HEK293T (cell line): ENCODE measurements at regions not wholly inside any gene's neighbourhood (a gene's known extent, or its start where the extent isn't known, plus 50 kb on each side); places are given as distances from the start of the nearest gene placed in this dataset.

ENCODE experiments used
- ARNT ChIP-seq: fragments of 450-650 bp; IDR thresholded peaks from 2 replicates; pipeline ENCODE4 v1.6.1; 2017; ENCODE audit warnings: mild to moderate bottlenecking
- BHLHE40 ChIP-seq: fragments of 450-650 bp; IDR thresholded peaks from 2 replicates; pipeline ENCODE4 v1.6.1; 2016; ENCODE audit warnings: mild to moderate bottlenecking, moderate library complexity, borderline replicate concordance
- ELF4 ChIP-seq: fragments of 450-650 bp; IDR thresholded peaks from 2 replicates; pipeline ENCODE4 v1.6.1; 2017; ENCODE audit warnings: antibody characterized with exemption
- FOXA1 ChIP-seq: fragments of 450-650 bp; IDR thresholded peaks from 2 replicates; pipeline ENCODE4 v1.6.1; 2016; ENCODE audit warnings: mild to moderate bottlenecking
- FOXK2 ChIP-seq: fragments of 450-650 bp; IDR thresholded peaks from 2 replicates; pipeline ENCODE4 v1.6.1; 2016; ENCODE audit warnings: mild to moderate bottlenecking
- HDGF ChIP-seq: fragments of 450-650 bp; IDR thresholded peaks from 2 replicates; pipeline ENCODE4 v1.6.1; 2017; ENCODE audit warnings: antibody characterized with exemption, borderline replicate concordance
- LEF1 ChIP-seq: fragments of 450-650 bp; IDR thresholded peaks from 2 replicates; pipeline ENCODE4 v1.6.1; 2017; ENCODE audit warnings: mild to moderate bottlenecking, borderline replicate concordance
- NFRKB ChIP-seq: fragments of 450-650 bp; IDR thresholded peaks from 2 replicates; pipeline ENCODE4 v1.6.1; 2016; ENCODE audit warnings: mild to moderate bottlenecking, moderate library complexity
- SP1 ChIP-seq: fragments of 450-650 bp; IDR thresholded peaks from 2 replicates; pipeline ENCODE4 v1.6.1; 2017
- SUZ12 ChIP-seq: fragments of 450-650 bp; IDR thresholded peaks from 2 replicates; pipeline ENCODE4 v1.6.1; 2016; ENCODE audit warnings: mild to moderate bottlenecking
- TARDBP ChIP-seq: fragments of 450-650 bp; IDR thresholded peaks from 2 replicates; pipeline ENCODE4 v1.6.1; 2016
- ZNF384 ChIP-seq: fragments of 450-650 bp; IDR thresholded peaks from 2 replicates; pipeline ENCODE4 v1.6.1; 2016

- no peak for TF ChIP-seq LEF1
- no peak for TF ChIP-seq TARDBP
- TF ChIP-seq SUZ12 = no peak
- TF ChIP-seq SP1 = no peak
- no peak for TF ChIP-seq BHLHE40
- no peak for TF ChIP-seq ELF4
- TF ChIP-seq FOXK2 = no peak
- TF ChIP-seq FOXA1 = no peak
- no peak for TF ChIP-seq NFRKB
- no peak for TF ChIP-seq HDGF
- TF ChIP-seq ARNT = no peak
- no peak for TF ChIP-seq ZNF384
Observed at GRCh38 chr1:234838820-234839219, 228.8 kb upstream of the IRF2BP2 start.
